Hepatocyte (in vitro differentiated cells): ENCODE measurements at regions not wholly inside any gene's neighbourhood (a gene's known extent, or its start where the extent isn't known, plus 50 kb on each side); places are given as distances from the start of the nearest gene placed in this dataset.

ENCODE experiments used
- CTCF ChIP-seq: fragments of 200-600 bp; sonication (generic); IDR thresholded peaks from 2 replicates; pipeline ENCODE4 v1.5.1; 2016; ENCODE audit warnings: antibody characterized with exemption, mild to moderate bottlenecking; ENCODE audit not compliant: poor library complexity
- EZH2 ChIP-seq: fragments of 200-600 bp; sonication (generic); IDR thresholded peaks from 2 replicates; pipeline ENCODE4 v1.6.1; 2016; ENCODE audit warnings: antibody characterized with exemption, mild to moderate bottlenecking, borderline replicate concordance

- TF ChIP-seq EZH2: no peak
- no peak for TF ChIP-seq CTCF
Measured at GRCh38 chr7:106394526-106394925, 109.7 kb upstream of the NAMPT start.
